Fibroblast of mammary gland (primary cell): ENCODE measurements at regions not wholly inside any gene's neighbourhood (a gene's known extent, or its start where the extent isn't known, plus 50 kb on each side); places are given as distances from the start of the nearest gene placed in this dataset.

Experiments
- DNase-seq: peaks from one replicate; pipeline ENCODE4 v3.0.0-alpha.2; 2010; ENCODE audit warnings: low read depth
- H3K4me3 ChIP-seq: 2 replicates; pipeline ENCODE4 v1.5.1; 2011; ENCODE audit warnings: low read depth, mild to moderate bottlenecking, low read length, moderate library complexity; ENCODE audit not compliant: control insufficient read depth
- CTCF ChIP-seq: conservative IDR thresholded peaks from 2 replicates; pipeline ENCODE4 v1.5.1; 2011; ENCODE audit warnings: low read depth, low read length, inconsistent platforms; ENCODE audit not compliant: control insufficient read depth, insufficient read depth

DNA sequence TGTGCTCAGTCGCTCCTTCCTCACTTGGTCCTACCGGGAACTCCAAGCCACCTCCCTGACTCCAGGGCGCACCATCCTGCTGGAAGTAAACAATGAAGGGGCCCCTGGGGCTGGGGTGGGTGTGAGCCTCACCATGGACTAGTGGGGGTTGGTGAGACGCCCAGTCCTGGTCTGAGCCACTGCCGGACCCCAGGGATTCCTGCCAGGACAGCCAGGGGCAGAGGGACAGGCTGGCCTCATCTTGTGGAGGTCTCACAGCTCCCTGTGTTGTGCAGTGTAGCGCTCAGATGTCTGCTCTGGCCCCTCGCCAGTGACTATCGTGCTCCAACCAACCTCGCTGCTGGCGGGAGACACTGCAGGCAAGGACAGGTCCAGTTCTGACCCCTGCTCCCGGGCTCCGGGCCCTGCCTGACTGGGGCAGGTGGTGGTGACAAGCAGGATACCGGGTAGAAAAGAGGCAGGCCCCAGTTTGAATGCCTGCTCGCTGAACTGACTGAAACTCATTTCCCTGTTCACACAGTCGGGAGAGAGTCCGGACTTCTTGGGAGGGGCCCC, 1021.4 kb downstream of the BRD1 start:
- no peak overlapping the region for H3K4me3 ChIP-seq
- no peak for TF ChIP-seq CTCF
- no peak for DNase-seq

- H3K4me3 ChIP-seq: no peak overlapping the region
- no peak for TF ChIP-seq CTCF
- DNase-seq: no peak
Measured at GRCh38 chr22:48805516-48805915, 1022.2 kb downstream of the BRD1 start.

DNA sequence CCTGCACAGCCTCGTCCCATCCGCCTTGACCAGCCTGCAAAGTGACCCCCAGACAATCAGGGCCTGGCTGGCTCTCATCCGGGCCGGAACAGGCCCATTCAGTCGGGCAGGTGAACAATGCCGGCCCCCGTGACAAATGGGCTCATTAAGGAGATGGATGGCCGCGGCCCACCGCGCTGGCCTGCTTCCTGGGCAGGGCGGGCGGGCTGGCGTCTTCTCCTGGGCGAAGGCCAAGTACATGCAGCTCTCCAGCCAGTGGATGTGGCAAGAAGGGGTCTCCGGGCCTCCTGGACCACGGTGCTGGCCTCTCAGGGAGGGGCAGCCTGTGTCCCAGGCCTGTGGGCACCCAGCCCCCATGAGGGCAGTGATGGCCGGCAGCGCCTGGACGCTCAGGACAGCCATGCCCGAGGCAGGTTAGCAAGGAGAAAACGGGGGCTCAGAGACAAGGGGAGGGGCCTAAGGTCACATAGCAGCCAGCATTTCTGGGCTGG, 1022.8 kb downstream of the BRD1 start:
- H3K4me3 ChIP-seq: no peak overlapping the region
- no peak for DNase-seq
- TF ChIP-seq CTCF: no peak

DNA sequence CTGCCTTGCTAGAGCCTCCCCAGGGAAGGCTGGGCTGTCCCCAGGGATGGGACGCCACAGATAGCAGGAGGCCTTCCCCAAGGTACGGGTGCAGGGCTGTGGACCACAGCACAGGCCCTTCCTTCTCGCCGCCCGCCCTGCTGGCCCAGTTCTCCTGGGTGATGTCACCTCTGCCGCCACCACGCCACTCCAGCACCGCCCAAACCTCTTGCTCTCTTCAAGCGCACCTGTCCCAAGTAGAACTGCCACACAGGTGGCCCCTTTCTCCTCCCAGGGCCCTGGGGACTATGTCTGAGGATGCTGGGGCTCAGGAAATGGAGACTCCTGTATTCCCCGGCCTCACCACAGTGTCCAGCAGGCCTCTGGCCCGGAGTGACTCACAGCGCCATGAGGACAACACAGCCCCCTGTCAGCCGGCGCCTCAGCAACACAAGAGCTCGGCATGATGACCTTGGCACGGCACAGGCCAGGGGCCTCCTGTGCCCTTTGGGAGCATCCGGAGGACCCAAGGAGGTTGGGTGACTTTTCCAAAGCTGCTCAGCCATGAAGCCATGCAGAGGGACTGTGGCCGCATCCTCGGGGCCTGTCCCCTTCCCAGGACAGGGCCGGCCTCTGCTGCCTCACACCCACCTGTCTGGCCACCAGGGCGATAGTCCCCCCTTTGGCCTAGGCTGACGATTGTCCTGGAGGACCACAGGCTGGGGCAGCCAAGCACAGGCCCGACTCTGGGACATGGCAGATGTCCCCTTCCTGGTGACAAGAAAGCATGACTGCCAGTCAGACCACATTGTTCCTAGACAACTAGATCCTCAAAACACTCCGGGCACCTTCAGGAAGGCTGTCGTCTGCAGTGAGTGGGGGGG, 1023.5 kb downstream of the BRD1 start:
- no peak overlapping the region for H3K4me3 ChIP-seq
- no peak for TF ChIP-seq CTCF
- no peak for DNase-seq

DNA sequence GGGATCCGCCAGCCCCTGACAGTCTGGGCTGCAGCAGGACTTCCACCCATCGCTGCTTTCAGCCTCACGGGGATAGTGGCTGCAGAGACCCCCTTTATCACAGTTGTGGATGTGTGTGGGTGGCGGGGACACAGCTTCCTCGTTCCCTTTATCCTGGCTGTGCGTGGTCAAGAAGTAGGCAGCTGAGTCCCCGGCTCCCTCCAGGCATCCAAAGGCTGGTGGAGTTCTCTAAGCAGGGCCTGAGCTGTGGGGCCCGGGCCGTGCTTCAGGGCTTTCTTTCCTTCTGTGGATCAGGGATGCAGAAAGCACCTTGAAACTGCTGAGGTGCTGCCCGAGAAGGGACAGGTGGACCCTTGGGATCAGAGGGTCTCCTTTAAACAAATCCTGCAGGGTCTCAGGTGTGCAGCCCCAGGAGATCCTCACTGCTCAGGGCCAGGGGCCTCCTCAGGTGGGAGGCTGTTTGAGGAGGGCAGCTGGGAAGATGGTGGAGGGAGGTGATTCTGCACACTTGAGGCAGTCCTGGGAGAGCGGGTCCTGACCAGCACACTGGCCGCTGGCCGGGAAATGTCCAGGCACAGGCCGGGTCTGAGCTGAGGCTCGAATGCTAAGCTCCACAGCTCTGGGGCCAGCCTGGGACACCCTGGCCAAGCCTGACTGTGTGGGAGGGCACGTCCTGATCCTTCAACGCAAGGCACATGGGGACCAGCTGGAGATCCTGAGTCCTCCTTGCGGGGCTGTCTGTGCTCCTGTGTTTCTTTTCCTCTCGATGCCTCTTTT, 1024.3 kb downstream of the BRD1 start:
- TF ChIP-seq CTCF: no peak

DNA sequence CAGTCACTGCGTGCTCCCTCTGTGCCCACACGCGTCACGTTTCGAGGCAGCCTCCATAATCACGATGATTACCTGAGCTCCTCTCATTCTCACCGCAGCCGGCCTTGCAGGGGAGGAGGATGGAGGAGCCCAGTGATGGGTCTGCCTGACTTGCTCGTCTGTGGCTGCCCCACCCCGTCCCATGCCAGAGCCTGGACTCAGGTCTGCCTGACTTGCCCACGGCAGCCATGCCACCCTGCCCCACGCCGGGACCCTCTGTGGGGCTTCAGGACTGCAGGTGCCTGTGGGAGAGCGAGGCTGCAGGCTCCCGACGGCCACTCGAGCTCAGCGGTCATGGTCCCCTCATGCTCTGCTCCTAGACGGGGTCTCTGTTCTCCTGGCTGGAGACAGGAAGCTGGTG, 1025.1 kb downstream of the BRD1 start:
- DNase-seq: no peak
- no peak overlapping the region for H3K4me3 ChIP-seq
- no peak for TF ChIP-seq CTCF

More for the DNA sequence above, 1024.3 kb downstream of the BRD1 start:
- no peak for DNase-seq
- H3K4me3 ChIP-seq: no peak overlapping the region
